Suppressor macrophage treated with lipopolysaccharide for 1 hour (primary cell): ENCODE measurements at regions not wholly inside any gene's neighbourhood (a gene's known extent, or its start where the extent isn't known, plus 50 kb on each side); places are given as distances from the start of the nearest gene placed in this dataset.
A peak's percentile ranks its signal among the peaks of the same experiment; 100 is the strongest.
"Not testable (repeated sequence)": the region's sequence is repeated elsewhere in the genome, so short reads cannot be mapped to it uniquely, and the experiment has no call there.

Experiments
- DNase-seq, 3 donors: peaks; one replicate each; pipeline ENCODE4 v3.0.0-alpha.2; 2020 to 2022

DNA sequence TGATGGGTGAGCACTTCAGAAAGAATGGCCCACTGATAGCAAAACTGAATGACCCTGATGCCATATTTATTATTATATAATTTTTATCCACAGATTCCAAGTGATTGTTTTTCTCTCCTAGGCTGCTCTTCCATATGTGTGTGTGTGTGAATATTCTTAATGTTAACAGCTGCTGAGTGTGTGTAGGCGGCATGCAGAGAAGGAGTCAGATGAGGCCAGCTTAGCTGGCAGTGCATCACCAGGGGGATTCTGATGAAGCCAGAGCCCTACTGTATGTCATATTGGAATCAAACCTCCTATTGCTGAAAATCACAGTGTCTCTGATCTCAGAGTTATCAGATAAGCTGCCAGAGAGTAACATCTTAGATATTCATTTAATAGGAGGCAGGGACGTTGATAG lies 177.1 kb downstream of the DMAC1 start:
- DNase-seq = no peak

DNA sequence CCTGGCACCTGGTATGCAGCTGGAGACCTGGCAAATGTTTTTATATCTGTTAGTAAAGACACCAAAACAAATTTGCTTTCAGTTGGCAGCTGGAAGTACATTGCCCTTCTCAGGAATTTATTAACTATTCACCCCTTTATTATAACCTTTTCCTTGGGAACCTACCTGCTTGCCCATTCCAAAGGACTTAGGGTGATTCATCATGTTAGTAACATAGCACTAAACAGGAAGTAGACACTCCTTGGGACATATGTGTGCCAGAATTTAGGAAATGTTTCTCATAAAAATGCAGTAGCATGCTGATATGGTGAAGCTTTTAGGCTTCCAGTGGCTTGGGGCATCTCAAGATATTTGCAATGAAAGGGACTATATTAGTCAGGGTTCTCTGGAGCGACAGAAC lies 184.2 kb downstream of the DMAC1 start:
- DNase-seq = no peak

DNA sequence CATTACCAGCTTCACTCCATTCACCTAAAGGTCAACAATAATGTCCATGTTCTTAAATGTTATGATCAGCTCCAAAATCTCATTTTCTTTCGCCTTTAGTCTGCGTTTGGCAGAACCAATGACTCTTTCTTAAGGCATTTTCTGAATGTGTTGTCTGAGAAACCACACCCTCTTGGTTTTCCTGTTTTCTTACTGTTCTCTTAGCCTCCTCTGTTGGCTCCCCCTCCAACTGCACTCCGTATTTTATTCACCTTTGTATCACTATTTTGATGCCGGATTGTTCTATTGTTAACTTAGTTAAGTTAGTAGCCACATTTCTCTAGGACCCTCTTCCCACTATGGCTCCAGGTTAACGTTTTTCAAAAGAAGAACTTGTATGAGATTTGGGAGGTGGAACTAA lies 185.6 kb downstream of the DMAC1 start:
- DNase-seq = no peak

DNA sequence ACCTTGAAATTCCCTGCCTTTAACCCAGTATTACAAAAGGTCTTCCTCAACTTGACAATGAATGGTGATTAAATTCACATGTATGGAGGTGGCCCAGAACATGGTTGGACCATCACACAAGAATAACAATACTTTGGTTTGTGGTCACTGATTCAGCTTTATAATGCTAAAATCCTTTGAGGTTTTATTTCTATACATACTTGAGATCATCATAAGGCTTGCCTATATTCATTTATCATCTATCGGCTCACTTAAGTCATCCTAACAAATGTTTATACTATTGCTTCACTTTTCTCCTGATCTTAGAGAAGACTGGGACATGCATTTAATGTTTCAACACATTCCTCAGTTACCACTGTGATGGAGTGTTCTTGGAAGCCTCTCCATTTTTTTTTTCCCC lies 191.3 kb downstream of the DMAC1 start:
- no peak for DNase-seq

DNA sequence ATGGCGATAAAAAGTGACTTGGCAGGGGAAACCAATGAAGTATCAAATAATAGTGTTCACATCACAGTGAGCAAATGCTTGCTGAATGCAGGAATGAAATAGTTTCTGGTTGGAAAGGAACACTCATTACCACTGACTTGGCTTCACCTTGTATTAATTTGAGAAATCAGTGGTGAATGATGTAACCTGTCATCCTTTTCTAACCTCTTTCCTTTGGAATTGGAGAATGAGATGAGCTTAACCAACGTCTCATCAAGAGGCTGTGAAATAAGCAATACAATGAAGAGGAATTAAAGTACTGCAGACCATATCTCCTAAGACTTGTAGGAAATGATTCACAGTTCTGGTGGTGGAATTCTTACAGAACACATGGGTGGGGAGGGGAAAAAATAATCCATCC lies 192.2 kb downstream of the DMAC1 start:
- DNase-seq = no peak

DNA sequence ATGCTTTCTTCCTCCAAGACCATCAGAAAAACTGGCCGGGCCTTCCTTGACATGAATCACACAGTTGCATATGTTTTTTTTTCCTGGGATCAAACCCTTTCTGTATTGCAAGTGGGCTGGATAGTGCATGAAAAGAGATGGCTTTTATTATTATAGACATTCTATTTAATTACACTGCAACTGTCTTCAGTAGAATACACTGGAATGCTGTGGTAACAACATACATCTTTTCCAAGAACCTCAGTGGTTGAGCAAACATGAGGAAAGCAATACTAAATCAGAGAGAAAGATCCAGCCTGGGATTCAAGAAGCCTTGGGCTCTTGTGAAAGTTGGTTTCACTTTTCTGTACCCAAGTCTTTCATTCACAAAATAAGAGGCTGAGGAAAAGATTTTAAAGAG lies 193.0 kb downstream of the DMAC1 start:
- DNase-seq = no peak

DNA sequence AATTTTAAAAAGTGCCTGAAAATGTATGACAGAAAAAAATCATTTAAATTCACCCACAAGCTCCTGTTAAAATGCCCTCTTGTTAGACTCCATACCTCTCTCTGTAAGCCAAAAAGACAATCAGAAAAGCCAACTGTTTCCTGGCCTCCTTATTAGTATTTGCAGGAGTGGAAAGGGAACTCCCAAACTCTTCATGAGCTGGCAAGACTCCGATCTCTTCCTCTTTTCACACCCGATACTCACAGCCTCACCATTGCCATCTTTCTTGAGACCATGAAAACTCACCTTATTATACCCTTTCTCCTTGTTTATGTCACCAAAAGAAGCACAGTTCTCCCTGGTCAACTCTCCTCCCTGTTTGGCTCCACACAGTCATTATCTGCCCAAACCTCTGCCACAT lies 197.8 kb downstream of the DMAC1 start:
- DNase-seq = no peak

DNA sequence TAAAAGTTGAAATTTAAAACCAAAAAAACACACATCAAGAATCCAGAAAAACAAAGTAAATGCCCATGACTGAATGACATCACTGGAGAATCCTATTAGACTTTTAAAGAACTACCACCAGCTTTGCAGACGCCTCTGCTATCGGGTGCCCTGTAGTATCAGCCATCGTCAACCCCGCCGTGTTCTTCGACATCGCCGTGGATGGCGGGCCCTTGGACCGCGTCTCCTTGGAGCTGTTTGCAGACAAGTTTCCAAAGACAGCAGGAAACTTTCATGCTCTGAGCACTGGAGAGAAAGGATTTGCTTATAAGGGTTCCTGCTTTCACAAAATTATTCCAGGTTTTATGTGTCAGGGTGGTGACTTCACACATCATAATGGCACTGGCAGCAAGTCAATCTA lies 201.9 kb downstream of the DMAC1 start:
- DNase-seq = peak in 1 of 3 donors; percentile 3

DNA sequence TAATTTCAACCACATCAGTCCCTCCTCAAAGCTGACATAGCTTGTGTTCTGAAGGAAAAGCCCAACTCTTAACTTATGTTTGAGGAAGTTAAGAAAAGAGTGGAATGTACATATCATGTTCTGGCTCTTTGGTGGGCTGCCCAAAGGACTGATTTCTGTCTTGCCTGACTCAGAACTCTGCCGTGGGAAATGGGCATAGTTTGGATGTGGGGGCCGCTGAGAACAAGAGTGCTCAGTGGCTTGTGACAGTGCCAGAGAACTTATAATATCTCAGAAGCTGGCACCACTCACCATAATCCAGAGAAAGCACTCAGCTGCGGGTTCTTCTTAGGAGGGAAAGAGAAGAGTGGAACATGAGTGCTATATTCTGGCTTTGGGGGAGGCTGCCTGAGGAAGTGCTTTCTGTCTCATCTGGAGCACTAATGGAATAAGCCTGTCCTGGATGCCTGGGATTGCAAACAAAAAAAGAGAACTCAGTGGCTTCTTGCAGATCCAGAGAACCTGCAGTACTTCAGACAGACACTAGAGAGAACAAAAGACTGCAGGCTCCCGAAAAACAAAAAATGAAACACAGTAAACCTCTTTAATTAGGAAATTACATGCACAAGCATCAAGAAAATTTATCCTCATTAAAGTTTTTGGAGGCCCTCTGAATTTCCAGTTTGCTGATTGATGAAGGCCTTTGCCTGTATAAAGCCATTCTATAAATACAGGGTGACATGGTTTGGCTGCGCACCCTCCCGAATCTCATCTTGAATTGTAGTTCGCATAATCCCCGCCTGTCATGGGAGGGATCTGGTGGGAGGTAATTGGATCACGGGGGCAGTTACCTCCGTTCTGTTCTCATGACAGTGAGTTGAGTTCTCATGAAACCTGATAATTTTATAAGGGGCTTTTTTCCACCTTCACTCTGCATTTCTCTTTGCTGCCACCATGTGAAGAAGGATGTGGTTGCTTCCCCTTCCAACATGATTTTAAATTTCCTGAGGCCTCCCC lies 207.0 kb downstream of the DMAC1 start:
- DNase-seq = no peak

DNA sequence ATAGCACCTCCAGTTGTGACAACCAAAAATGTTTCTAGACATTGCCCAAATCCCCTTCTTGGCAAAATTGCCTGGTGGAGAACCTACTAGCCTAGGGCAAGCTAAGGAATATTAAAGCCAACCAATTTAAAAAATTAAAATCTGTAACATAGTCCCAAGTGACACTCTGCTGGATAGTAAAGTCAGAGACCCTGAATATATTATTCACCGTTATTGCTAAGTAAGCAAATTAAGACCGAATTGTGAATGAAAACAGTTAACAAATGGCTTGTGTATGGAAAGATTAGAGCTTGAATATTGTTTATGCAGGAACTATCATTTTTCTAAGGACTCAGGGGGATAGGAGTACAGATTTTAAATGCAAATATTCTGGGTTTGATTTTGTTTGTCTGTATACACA lies 208.1 kb downstream of the DMAC1 start:
- DNase-seq = no peak

DNA sequence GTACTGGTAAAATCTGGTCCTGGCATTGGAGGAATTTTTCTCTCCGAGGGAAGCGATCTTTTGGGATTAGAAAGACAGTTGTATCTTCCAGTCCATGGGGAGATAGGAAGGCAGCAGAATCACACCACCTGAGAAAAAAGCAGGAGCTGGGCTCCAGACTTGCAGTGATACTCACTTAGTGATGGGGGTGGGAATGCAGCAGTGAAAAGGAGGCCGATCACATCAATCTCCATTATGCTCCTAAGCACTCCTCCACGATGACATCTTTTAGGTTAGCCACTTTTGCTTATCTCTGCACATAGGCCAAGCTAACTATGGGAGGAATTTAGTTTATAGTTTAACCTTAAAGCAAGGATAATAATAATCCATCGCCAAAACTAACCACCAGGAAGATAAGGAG lies 219.0 kb downstream of the DMAC1 start:
- no peak for DNase-seq

DNA sequence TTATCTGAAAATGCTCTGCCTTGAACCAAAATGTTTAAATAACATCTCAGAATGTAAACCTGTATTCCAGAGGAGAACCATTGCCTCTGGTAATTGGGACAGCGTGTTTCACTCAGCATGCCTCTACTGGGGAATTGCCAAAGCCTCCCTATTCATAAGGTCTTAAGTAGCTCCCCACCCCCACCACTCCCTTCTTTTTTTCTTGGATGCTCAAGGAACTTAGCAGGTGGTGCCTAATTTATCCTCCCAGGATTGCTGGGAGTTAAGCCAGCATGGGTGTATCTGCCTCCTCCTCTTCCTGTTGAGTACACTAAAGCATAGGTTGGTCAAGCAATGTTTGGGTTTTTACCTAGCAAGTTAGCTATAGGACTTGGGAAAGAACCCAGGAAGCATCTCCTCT lies 220.2 kb downstream of the DMAC1 start:
- DNase-seq = no peak

DNA sequence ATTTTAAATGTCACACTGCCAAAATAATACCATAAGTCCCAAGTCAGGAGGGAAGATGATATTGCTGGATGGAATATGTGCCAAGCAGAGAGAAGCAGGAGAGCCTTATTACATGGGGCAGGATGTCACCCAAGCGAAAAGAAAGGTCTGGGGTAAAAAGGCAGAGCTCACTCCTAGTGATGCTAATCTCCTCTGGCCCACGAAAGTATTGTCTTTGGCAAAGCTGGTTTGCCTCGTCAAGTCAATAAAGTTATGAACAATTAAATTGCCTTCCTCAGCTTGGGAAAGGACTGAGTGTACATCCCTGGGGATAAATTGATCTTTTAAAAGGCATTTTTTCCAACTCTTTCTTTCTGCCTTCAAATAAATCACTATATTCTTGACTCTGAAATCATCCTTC lies 220.6 kb downstream of the DMAC1 start:
- no peak for DNase-seq

DNA sequence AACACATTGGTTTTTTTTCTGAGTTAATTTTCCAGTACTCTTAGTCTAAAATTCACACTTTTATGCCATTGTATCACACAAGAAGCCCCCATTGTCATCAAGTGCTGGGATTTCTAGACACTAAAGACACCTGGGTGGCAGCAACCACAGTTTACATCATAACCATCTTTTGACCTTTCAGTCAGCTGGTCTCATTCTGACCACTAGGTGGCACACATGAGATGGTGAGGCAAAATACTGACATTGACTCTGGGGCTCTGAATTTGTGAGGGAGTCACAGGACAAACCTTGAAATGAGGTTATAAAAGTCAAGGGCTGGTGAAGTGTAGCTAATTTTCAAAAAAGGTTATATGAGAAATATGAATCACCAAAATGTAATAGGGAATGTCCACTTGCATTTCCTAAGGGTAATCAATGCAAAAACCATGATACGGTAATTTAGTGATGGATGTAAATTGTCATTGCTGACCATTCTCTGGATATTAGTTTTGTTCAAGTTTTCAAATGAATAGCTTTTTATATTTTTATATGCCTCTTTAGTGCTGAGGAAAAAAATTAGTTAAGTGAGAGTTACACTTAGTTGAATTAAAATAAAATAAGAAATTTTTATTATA lies 229.4 kb downstream of the DMAC1 start:
- peak; percentile 62 to 77 (median 71) for DNase-seq

DNA sequence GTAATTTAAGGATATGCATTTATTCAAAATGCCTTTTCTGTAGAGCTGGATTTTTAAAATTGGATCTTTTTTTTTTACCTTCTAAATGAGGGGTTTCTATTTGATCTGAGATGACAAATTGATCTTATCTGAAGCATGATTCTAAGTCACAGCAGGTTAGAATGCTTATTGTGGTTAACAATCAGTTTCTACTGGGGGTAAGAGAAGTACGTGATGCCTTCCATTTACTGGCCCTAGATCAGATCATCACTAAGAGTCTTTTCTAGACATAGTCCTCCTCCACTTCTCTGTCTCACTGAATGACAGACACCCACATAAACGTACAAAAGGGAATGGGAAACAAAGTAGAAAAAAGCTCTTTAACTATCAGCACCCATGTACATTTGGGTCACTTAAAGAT lies 231.9 kb downstream of the DMAC1 start:
- DNase-seq = no peak

DNA sequence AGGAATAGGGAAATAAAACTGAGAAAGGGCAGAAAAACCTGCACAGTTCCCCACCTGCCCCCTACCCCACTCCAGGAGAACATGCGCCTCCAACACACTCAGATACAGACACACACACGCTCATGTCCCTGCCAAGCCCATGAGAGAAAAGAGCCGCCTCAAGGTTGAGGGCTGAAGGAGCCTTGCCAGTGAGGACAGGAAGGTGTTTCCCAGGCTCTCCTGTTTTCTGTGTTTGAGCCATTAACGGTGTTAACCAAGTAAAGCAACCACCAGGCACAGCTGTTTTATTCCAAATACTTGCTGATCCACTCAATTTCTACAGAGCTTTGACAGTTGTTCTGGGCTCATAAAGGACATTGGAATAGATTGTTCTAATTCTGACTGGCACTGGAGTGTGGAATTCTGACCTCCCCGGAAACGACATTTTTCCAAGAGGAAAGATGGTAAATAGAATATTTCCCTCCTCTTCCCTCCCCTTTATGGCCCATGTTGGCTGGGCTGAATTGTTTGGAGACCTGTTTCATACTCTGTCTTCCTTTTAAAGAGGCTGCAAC lies 238.0 kb downstream of the DMAC1 start:
- no peak for DNase-seq

DNA sequence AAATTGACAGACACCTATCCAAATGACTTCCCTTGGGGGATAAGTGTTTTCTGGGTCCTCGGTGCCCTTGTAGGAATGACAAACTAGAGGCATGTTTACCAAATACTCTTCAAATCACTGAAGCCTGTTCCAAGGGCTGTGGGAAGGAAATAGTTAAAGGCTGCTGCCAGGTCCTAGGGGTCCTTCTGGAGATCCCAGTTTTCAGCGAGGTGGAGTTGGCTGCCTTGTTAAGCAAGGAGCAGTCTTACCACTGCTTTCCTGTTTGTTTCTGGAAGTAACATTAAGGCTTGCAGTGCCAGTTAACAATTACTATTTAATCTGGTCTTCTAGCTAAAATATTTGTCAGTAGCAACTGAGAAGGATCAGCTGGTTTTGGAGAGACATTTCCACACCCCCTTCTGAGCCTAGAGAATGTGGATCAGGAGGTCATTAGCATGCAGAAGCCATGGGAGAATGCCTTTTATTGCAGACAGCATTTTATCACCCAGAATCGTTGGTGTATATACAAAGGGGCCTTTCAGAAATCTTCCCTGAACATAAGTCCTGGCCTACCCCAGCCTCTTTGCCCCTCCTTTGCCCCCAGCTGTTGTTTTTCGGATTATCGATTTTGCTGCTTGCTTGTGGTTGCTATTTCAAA lies 238.8 kb downstream of the DMAC1 start:
- no peak for DNase-seq

DNA sequence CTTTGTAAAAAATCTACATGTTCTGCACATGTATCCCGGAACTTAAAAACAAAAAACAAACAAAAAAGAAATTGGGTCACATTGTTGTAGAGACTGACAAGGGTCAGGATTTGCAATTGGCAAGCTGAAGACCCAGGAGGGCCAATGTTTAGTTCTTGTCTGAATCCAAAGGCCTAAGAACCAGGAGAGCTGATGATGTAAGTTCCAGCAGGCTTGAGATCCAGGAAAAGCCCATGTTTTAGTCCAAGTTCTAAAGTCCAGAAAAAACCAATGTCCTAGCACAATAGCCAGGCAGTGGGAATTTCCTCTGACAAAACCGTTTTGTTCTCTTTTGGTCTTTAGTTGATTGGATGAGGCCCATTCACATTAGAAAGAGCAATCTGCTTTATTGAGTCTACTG lies 244.9 kb downstream of the DMAC1 start:
- DNase-seq = no peak

DNA sequence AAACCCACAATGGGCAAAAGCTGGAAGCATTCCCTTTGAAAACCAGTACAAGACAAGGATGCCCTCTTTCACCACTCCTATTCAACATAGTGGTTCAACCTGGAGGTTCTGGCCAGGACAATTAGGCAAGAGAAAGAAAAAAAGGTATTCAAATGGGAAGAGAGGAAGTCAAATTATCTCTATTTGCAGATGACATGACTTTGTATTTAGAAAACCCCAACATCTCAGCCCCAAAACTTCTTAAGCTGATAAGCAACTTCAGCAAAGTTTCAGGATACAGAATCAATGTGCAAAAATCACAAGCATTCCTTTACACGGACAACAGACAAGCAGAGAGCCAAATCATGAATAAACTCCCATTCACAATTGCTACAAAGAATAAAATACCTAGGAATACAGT lies 246.9 kb downstream of the DMAC1 start:
- DNase-seq = not testable (repeated sequence)

DNA sequence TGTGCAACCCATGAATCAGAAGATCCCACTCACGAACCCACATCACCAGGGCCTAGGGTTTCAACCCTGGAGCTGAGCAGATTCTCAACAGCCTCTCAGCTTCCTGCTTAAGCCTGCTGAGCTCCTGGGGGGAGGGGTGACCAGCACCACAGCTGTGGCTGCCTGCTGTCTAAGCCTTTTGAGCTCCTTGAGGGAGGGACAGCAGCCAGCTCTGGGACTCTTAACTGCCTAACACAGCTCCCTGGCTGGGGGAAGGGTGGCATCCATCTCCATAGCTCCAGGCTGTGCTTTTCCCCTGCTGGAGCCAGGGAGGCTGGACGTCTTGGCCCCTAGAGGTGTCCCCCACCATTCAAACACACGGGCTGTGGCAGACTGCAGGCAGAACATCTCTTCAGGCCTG lies 250.3 kb downstream of the DMAC1 start:
- DNase-seq = no peak

DNA sequence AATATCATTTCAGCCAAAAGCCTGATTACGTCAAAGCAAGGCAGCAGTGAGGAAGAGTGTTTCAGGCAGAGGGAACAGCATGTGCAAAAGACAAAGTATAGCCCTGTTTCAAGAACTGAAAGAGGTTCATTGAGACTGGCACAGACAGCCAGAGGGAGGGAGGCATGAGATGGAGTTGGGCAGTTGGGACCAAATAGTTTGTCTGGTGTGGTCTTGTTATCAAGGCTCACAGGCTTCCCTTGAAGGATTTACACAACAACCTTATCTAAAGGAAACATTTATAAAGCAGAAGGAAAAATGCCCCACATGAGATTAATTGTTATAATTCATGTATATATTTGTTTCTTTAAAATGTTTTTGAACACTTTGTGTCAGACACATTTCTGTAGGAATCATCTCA lies 253.3 kb downstream of the DMAC1 start:
- no peak for DNase-seq

DNA sequence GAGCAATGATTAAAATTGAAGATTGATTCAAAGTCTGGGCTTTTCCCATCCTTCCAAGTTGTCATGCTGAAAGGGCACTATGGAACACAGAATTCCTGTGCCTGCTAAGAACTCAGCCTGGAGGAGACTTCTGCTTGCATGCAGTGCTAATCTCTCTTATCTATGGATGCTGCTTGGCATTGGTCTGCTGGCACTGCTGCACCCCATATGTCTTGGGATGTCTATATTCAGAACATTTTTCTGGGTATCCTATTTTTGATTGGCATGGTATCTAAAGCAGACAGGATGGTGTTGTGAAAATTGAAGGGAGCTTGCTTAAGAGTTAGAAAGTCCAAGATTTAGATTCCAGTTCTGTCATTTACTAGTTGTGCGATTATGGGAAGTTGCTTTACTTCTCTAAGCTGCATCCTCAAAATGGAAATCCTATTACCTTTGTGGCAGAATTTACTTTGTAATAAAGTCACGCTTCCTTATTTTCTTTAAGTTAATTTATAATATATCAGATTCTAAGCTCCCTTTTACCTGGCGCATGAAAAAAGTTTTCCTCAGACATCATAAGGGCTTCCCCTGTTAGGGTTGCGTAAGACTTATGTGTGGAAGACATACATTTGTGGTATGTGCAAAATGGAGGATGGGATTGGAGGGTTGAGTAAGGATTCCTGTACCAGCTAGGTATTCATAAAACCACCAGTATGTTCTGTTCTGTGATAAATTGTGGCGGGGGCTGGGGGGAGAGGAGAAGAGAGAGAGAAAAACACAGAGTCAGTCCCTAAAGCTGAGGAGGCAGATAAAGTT lies 254.0 kb downstream of the DMAC1 start:
- DNase-seq = no peak

DNA sequence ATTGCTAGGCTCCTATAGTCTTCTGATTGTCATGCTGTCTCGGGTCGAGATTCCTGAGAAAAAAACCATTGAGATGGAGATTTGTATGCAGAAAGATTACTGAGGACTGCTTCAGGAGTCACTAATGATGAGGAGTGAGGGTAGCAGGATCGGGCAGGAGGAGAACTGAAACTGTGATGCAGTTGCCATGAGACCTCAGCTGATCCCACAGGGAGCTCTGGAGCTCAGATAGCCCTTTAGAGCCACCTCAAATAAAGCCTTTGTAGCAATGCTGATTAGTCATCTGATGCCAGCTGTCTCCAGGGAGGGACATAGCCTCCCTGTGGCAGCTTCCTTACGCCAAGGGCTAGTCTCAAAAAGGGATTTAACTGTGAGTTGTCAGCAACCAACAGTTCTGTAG lies 256.9 kb downstream of the DMAC1 start:
- DNase-seq = no peak
